SK-N-DZ (cell line): ENCODE measurements at regions not wholly inside any gene's neighbourhood (a gene's known extent, or its start where the extent isn't known, plus 50 kb on each side); places are given as distances from the start of the nearest gene placed in this dataset.

Source experiments
- DNase-seq: peaks from one replicate; pipeline ENCODE4 v3.0.0-alpha.2; 2015; ENCODE audit warnings: low spot score

DNA sequence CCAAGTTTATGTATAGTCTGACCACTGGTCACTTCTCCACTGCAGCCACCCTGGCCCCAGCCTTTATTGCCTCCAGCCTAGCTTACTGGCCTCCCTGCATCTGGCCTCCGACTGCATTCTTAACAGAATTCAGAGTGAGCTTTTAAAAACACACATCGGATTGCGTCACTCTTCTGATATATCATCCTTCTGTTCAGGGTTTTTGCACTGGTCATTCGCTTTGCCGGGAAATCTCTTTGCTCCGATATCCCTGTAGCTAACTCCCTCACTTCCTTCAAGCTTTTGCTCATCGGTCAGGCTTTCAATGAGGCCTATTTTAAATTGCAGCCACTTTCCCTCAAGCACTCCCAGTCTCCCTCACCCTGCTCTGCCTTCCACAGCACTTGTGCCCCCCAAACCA lies 101.6 kb upstream of the DLX2 start:
- no peak for DNase-seq

GRCh38 chr2:172204762-172205161 lies 102.1 kb upstream of the DLX2 start:
- DNase-seq = no peak

GRCh38 chr2:172205292-172205691 lies 102.6 kb upstream of the DLX2 start:
- DNase-seq = no peak

DNA sequence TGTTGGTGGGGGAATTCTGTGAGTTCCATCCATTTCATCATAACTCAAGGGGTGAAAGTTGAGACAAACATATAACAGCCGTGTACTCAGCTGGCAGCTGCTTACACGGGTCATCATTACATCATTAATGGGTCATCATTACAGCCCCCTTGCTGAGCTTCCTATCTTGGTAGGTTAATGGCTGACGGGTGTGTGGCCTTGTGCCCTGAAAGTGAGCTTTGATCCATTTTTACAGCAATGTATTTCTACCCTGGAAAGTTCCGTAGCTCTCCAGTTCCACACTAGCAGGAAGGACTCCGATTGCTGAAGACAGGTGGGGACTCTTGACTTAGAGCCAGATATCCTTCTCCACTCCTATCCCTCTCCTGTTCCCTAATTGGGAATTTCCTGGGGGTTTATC lies 105.2 kb upstream of the DLX2 start:
- DNase-seq = no peak

GRCh38 chr2:172208791-172209325 lies 106.2 kb upstream of the DLX2 start:
- no peak for DNase-seq

DNA sequence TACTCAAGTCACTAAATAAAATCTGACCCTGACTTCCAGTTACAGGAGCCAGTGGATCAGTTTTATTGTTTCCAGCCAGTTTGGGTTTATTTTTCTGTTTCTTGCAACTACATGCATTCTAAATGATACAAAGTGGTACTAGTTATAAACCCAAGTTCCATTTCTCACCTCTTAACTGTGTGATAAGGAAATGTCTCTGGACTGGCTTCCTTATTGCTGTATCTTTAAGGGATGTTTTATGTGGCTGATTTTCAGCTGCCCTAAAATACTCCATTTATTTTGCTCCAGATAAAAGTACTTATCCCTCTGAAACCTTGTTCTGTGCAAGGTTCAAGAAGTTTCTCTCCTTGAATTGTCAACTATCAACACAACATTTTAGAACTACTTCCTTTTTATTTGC lies 107.9 kb upstream of the DLX2 start:
- no peak for DNase-seq

- DNase-seq = no peak
Observed at GRCh38 chr2:172211512-172211911, 108.8 kb upstream of the DLX2 start.

GRCh38 chr2:172213116-172213860 lies 110.6 kb upstream of the DLX2 start:
- no peak for DNase-seq

- no peak for DNase-seq
Observed at GRCh38 chr2:172214252-172214651, 111.6 kb upstream of the DLX2 start.

DNA sequence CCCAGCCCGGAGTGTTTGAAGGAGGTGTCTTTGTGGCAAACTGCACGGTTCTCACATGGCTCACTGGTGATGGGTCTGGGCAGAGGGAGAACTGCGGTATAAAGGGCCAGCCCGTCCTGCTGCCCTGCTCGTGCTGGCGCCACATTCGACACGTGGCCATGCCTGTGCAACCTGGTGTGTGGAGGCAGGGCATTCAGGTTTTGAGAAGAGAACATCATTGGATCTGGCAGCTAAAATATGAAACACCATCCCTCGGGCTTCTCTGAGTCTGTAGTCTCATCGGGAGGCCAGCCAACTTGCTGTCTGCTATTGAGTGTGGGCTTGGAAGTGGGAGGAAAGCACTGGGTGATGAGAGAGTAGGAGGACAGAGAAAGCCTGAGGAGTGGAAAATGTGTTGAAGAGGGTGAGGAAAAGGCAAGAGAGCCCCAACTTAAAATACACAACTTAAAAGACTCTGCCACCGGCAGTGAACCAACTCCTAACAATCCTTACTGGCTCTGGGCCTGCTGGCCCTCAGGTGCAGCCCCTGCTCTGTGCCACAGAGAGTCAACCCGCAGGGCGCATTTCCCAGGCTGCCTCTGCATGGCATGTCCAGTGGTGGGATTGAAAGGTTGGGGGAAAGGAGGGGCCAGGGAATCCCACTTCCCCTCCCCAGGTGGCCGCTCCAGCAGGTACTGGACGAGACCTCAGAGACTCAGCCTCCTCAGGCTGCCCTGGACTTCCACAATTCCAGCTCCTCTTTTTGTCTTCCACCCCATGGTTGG lies 112.7 kb upstream of the DLX2 start:
- DNase-seq = no peak

DNA sequence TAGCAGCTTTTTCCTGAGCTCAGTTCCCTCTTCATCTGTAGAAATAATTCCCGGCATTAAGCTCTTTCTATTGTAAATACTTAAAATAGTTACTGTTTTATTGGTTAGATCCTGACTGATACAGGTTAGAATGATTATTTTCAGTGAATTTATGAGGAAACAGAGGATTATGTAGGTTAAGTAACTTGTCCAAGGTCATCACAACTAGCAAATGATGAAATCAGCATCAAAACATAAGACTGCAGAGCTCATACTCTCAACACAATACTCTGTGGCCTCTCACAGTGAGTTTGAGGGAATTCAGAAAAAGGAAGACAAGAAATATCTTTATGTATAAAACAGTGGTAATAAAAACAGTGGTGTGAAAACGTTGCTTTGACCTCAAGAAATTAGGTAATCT lies 113.2 kb upstream of the DLX2 start:
- no peak for DNase-seq

DNA sequence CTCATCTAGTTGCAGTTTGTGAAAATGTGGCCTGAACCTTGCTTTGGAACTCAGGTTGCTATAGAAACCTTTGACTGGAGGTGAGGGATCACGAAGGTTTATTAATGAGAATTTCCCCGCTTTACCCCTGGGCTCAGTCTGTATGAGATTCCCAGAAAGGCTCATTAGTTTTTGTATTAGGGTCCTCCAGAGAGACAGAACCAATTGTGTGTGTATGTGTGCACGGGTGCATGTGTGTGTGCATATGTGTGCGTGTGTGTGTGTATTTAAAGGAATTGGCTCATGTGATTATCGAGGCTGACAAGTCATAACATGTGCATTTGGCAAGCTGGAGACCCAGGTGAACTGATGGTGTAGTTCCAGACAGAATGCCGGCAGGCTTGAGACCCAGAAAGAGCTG lies 113.8 kb upstream of the DLX2 start:
- no peak for DNase-seq

DNA sequence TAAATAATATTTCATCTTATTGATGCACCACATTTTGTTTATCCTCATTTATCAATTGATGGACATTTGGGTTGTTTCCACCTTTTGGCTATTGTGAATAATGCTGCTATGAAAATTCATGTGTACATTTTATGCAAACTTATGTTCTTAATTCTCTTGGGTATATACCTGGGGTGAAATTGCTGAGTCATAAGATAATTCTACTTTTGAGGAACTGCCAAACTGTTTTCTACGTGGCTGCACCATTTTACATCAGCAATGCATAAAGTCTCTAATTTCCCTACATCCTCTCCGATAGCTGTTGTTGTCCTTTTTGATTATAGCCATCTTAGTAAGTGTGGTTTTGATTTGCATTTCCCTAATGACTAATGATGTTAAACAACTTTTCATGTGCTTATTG lies 116.5 kb upstream of the DLX2 start:
- DNase-seq = no peak

DNA sequence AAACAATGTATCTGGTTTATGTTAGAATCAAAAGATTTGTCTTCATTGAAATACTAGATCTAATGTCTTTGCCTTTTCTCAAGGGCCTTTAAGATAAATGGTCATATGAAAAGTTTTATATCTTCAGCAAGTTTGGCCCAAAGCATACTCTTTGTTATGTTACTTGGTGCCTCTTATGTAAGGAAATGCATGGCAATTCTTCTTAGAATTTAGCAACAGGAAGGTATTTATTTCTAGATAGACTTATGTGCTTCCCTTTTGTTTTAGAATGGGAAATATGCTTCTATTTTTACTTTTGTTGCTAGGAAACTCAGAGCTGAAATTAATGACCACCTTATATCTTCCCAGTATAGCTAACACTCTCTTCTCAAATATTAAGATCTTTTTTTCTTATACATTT lies 117.4 kb upstream of the DLX2 start:
- no peak for DNase-seq

- DNase-seq = no peak
Observed at GRCh38 chr2:172223601-172224054, 120.9 kb upstream of the DLX2 start.

GRCh38 chr2:172225786-172226185 lies 123.1 kb upstream of the DLX2 start:
- no peak for DNase-seq

GRCh38 chr2:172226244-172227061 lies 123.8 kb upstream of the DLX2 start:
- DNase-seq = no peak

- DNase-seq = no peak
Observed at GRCh38 chr2:172227719-172228118, 125.0 kb upstream of the DLX2 start.

DNA sequence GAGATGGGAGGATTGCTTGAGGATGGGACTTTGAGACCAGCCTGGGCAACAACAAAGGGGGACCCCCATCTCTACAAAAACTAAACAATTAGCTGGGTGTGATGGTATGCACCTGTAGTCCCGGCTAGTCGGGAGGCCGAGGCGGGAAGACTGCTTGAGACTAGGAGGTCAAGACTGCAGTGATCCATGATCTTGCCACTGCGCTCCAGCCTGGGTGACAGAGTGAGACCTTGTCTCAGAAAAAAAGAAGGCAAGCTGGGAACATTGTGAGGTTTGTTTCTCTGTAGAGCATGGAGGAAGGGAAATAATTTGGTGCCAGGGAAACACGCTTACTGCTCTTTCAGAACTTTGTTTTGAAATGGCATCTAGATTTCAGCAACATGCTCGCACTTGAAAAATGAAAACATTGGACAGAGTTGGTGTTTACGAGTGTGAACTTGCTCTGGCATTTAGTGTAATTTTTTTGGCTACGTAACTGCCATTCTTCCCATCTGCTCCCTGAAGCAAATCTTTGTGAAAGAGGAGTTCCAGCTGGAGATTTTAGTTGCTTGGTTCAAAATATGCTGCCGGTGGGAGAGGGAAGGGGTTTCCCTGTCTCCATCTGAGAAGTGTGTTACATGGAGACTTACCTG lies 125.6 kb upstream of the DLX2 start:
- DNase-seq = no peak

- DNase-seq = no peak
Observed at GRCh38 chr2:172229125-172229524, 126.4 kb upstream of the DLX2 start.

GRCh38 chr2:172230332-172230888 lies 127.7 kb upstream of the DLX2 start:
- no peak for DNase-seq
